ENCODE measurements at regions not wholly inside any gene's neighbourhood (a gene's known extent, or its start where the extent isn't known, plus 50 kb on each side); places are given as distances from the start of the nearest gene placed in this dataset.

GRCh38 chr1:56081173-56081572, 498.2 kb downstream of the PLPP3 start:
- no peak overlapping the region for H2BK12ac ChIP-seq (ENCODE audit: low read length)
- no peak overlapping the region for H2BK120ac ChIP-seq (ENCODE audit: insufficient read depth, low read length, poor library complexity)
- DNase-seq = peak; percentile 22 to 59
- no peak overlapping the region for H2AK5ac ChIP-seq (ENCODE audit: low read length)
- H3K27me3 ChIP-seq (ENCODE audit: insufficient read depth, low read length) = no peaks in the 10 kb centered on the region
- no peak overlapping the region for H3K4me2 ChIP-seq (ENCODE audit: low read length)
- H3K36me3 ChIP-seq (ENCODE audit: control insufficient read depth in 1 of 2, insufficient read depth in 2 of 2, low read length in 2 of 2) = no peaks in the 10 kb centered on the region
- H2AFZ ChIP-seq (ENCODE audit: insufficient read depth, low read length, poor library complexity) = no peak overlapping the region
- H3K18ac ChIP-seq (ENCODE audit: low read length) = no peak overlapping the region
- no peak overlapping the region for H3K9ac ChIP-seq (ENCODE audit: low read length)
- no peaks in the 10 kb centered on the region for H3K9me3 ChIP-seq (ENCODE audit: insufficient read depth, low read depth, low read length)
- H3K79me2 ChIP-seq (ENCODE audit: control insufficient read depth, insufficient read depth, low read length, poor library complexity) = no peaks in the 10 kb centered on the region
- no peak overlapping the region for H3K14ac ChIP-seq (ENCODE audit: low read length)
- H4K91ac ChIP-seq (ENCODE audit: low read depth, low read length) = no peak overlapping the region
- H3K4me1 ChIP-seq (ENCODE audit: control insufficient read depth in 1 of 2, insufficient read depth in 2 of 2, low read length in 2 of 2) = no peaks in the 10 kb centered on the region
- no peak overlapping the region for H3K4me3 ChIP-seq (ENCODE audit: low read depth, low read length)
- no peak overlapping the region for H3K23ac ChIP-seq (ENCODE audit: low read length)
- no CpG with 5 or more reads among the region's 5 CpGs for WGBS (ENCODE audit: extremely low coverage, insufficient coverage, insufficient read length)
- H3K27ac ChIP-seq (ENCODE audit: low read depth, low read length) = no peak overlapping the region
- H4K8ac ChIP-seq (ENCODE audit: low read depth, low read length) = no peak overlapping the region
- no peak overlapping the region for H2BK5ac ChIP-seq (ENCODE audit: low read depth, low read length, poor library complexity)
- H3K79me1 ChIP-seq (ENCODE audit: low read length) = no peaks in the 10 kb centered on the region
- no peak overlapping the region for H3K4ac ChIP-seq (ENCODE audit: low read depth, low read length)
- no peak overlapping the region for H4K12ac ChIP-seq (ENCODE audit: low read depth, low read length)

GRCh38 chr1:56080123-56080522, 499.2 kb downstream of the PLPP3 start:
- no peak overlapping the region for H2AK5ac ChIP-seq (ENCODE audit: low read length)
- no peak overlapping the region for H4K91ac ChIP-seq (ENCODE audit: low read depth, low read length)
- H3K18ac ChIP-seq (ENCODE audit: low read length) = no peak overlapping the region
- H2BK5ac ChIP-seq (ENCODE audit: low read depth, low read length, poor library complexity) = no peak overlapping the region
- WGBS (ENCODE audit: extremely low coverage, insufficient coverage, insufficient read length) = no CpG with 5 or more reads among the region's 5 CpGs
- H3K9me3 ChIP-seq (ENCODE audit: insufficient read depth, low read depth, low read length) = no peaks in the 10 kb centered on the region
- no peak overlapping the region for H2AFZ ChIP-seq (ENCODE audit: insufficient read depth, low read length, poor library complexity)
- H2BK12ac ChIP-seq (ENCODE audit: low read length) = no peak overlapping the region
- H3K27ac ChIP-seq (ENCODE audit: low read depth, low read length) = no peak overlapping the region
- H3K79me1 ChIP-seq (ENCODE audit: low read length) = no peaks in the 10 kb centered on the region
- H3K23ac ChIP-seq (ENCODE audit: low read length) = no peak overlapping the region
- DNase-seq = peak; percentile 72 to 86
- no peak overlapping the region for H3K4me3 ChIP-seq (ENCODE audit: low read depth, low read length)
- no peak overlapping the region for H3K4ac ChIP-seq (ENCODE audit: low read depth, low read length)
- no peak overlapping the region for H4K8ac ChIP-seq (ENCODE audit: low read depth, low read length)
- no peak overlapping the region for H3K14ac ChIP-seq (ENCODE audit: low read length)
- no peaks in the 10 kb centered on the region for H3K36me3 ChIP-seq (ENCODE audit: control insufficient read depth in 1 of 2, insufficient read depth in 2 of 2, low read length in 2 of 2)
- no peak overlapping the region for H2BK120ac ChIP-seq (ENCODE audit: insufficient read depth, low read length, poor library complexity)
- no peak overlapping the region for H3K4me2 ChIP-seq (ENCODE audit: low read length)
- H3K27me3 ChIP-seq (ENCODE audit: insufficient read depth, low read length) = no peaks in the 10 kb centered on the region
- no peak overlapping the region for H4K12ac ChIP-seq (ENCODE audit: low read depth, low read length)
- H3K79me2 ChIP-seq (ENCODE audit: control insufficient read depth, insufficient read depth, low read length, poor library complexity) = no peaks in the 10 kb centered on the region
- H3K9ac ChIP-seq (ENCODE audit: low read length) = no peak overlapping the region
- H3K4me1 ChIP-seq (ENCODE audit: control insufficient read depth in 1 of 2, insufficient read depth in 2 of 2, low read length in 2 of 2) = no peaks in the 10 kb centered on the region

GRCh38 chr1:56079391-56079790, 500.0 kb downstream of the PLPP3 start:
- H3K4me1 ChIP-seq (ENCODE audit: control insufficient read depth in 1 of 2, insufficient read depth in 2 of 2, low read length in 2 of 2) = no peaks in the 10 kb centered on the region
- no peak overlapping the region for H2BK12ac ChIP-seq (ENCODE audit: low read length)
- H2AK5ac ChIP-seq (ENCODE audit: low read length) = no peak overlapping the region
- no peak overlapping the region for H3K4me3 ChIP-seq (ENCODE audit: low read depth, low read length)
- no peaks in the 10 kb centered on the region for H3K36me3 ChIP-seq (ENCODE audit: control insufficient read depth in 1 of 2, insufficient read depth in 2 of 2, low read length in 2 of 2)
- no peak overlapping the region for H3K27ac ChIP-seq (ENCODE audit: low read depth, low read length)
- H3K14ac ChIP-seq (ENCODE audit: low read length) = no peak overlapping the region
- no peak overlapping the region for H4K8ac ChIP-seq (ENCODE audit: low read depth, low read length)
- H3K79me2 ChIP-seq (ENCODE audit: control insufficient read depth, insufficient read depth, low read length, poor library complexity) = no peaks in the 10 kb centered on the region
- no peak overlapping the region for H2AFZ ChIP-seq (ENCODE audit: insufficient read depth, low read length, poor library complexity)
- no peak overlapping the region for H3K18ac ChIP-seq (ENCODE audit: low read length)
- no peaks in the 10 kb centered on the region for H3K27me3 ChIP-seq (ENCODE audit: insufficient read depth, low read length)
- no peaks in the 10 kb centered on the region for H3K9me3 ChIP-seq (ENCODE audit: insufficient read depth, low read depth, low read length)
- no peak overlapping the region for H4K91ac ChIP-seq (ENCODE audit: low read depth, low read length)
- no CpG with 5 or more reads among the region's 2 CpGs for WGBS (ENCODE audit: extremely low coverage, insufficient coverage, insufficient read length)
- H3K79me1 ChIP-seq (ENCODE audit: low read length) = no peaks in the 10 kb centered on the region
- no peak overlapping the region for H3K23ac ChIP-seq (ENCODE audit: low read length)
- no peak overlapping the region for H3K4me2 ChIP-seq (ENCODE audit: low read length)
- no peak overlapping the region for H3K4ac ChIP-seq (ENCODE audit: low read depth, low read length)
- no peak overlapping the region for H2BK5ac ChIP-seq (ENCODE audit: low read depth, low read length, poor library complexity)
- no peak for DNase-seq
- no peak overlapping the region for H3K9ac ChIP-seq (ENCODE audit: low read length)
- H4K12ac ChIP-seq (ENCODE audit: low read depth, low read length) = no peak overlapping the region
- H2BK120ac ChIP-seq (ENCODE audit: insufficient read depth, low read length, poor library complexity) = no peak overlapping the region

GRCh38 chr1:56077206-56077605, 502.2 kb downstream of the PLPP3 start:
- Histone ChIP-seq H4K8ac (ENCODE audit: low read depth, low read length) (no peak overlapping the region), H3K79me1 (ENCODE audit: low read length) (no peaks in the 10 kb centered on the region), H2BK5ac (ENCODE audit: low read depth, low read length, poor library complexity) (no peak overlapping the region), H2BK120ac (ENCODE audit: insufficient read depth, low read length, poor library complexity) (no peak overlapping the region), H3K4me2 (ENCODE audit: low read length) (no peak overlapping the region), H3K23ac (ENCODE audit: low read length) (no peak overlapping the region), H3K18ac (ENCODE audit: low read length) (no peak overlapping the region), H3K4me3 (ENCODE audit: low read depth, low read length) (no peak overlapping the region), H3K4ac (ENCODE audit: low read depth, low read length) (no peak overlapping the region), H4K12ac (ENCODE audit: low read depth, low read length) (no peak overlapping the region), H3K27me3 (ENCODE audit: insufficient read depth, low read length) (no peaks in the 10 kb centered on the region), H3K79me2 (ENCODE audit: control insufficient read depth, insufficient read depth, low read length, poor library complexity) (no peaks in the 10 kb centered on the region), H3K4me1 (ENCODE audit: control insufficient read depth in 1 of 2, insufficient read depth in 2 of 2, low read length in 2 of 2) (no peaks in the 10 kb centered on the region), H3K36me3 (ENCODE audit: control insufficient read depth in 1 of 2, insufficient read depth in 2 of 2, low read length in 2 of 2) (no peaks in the 10 kb centered on the region), H2AFZ (ENCODE audit: insufficient read depth, low read length, poor library complexity) (no peak overlapping the region), H2AK5ac (ENCODE audit: low read length) (no peak overlapping the region), H3K9ac (ENCODE audit: low read length) (no peak overlapping the region), H3K14ac (ENCODE audit: low read length) (no peak overlapping the region), H3K27ac (ENCODE audit: low read depth, low read length) (no peak overlapping the region), H2BK12ac (ENCODE audit: low read length) (no peak overlapping the region), H3K9me3 (ENCODE audit: insufficient read depth, low read depth, low read length) (no peaks in the 10 kb centered on the region), H4K91ac (ENCODE audit: low read depth, low read length) (no peak overlapping the region)
- DNase-seq = no peak
- no CpG with 5 or more reads among the region's 2 CpGs for WGBS (ENCODE audit: extremely low coverage, insufficient coverage, insufficient read length)

All from trophoblast cell (in vitro differentiated cells and primary cell).